ENCODE measurements at regions not wholly inside any gene's neighbourhood (a gene's known extent, or its start where the extent isn't known, plus 50 kb on each side); places are given as distances from the start of the nearest gene placed in this dataset.
"Not testable (repeated sequence)": the region's sequence is repeated elsewhere in the genome, so short reads cannot be mapped to it uniquely, and the experiment has no call there.

DNA sequence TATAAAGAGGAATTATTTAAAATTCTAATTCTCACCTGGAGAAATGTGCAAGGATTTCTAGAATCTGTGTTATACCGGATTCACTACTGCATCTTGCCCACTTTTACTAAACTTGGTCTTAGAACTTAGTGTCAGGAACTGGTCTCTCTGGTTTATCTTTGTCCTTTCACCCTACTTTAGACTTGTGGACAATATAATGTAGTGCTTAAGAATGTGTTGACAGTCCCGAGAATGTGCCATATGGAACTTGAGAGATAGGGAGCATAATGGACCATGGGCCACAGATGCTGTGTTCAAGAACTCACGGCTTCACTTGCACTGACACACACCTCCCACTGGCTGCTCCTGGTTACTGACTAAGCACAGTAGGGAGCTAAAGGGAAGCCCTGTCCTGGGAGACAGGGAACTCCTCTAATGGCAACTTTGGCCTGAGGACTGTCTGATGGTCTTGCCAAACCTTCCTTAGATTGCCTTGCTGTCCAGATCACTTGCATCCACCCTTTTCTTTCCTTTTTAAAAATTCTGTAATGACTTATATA is 476.0 kb upstream of the CHD1 start:
- H3K56ac ChIP-seq (ENCODE audit: insufficient read length, low read depth, low read length); H3K23me2 ChIP-seq (ENCODE audit: insufficient read length, low read depth, low read length, poor library complexity, severe bottlenecking); H2BK12ac ChIP-seq (ENCODE audit: insufficient read length, low read depth, low read length); H3K9me3 ChIP-seq (ENCODE audit: control insufficient read depth, low read depth, low read length); H4K20me1 ChIP-seq (ENCODE audit: control insufficient read depth, insufficient read depth, insufficient read length); H3K14ac ChIP-seq (ENCODE audit: insufficient read depth, low read length); DNase-seq; H2BK20ac ChIP-seq (ENCODE audit: low read depth, low read length, poor library complexity, severe bottlenecking); H2AK5ac ChIP-seq (ENCODE audit: insufficient read length, low read length); H3K4me3 Mint-ChIP-seq; H3K79me2 ChIP-seq (ENCODE audit: insufficient read depth, low read length); H3K27me3 Mint-ChIP-seq (ENCODE audit: low read depth); H2BK15ac ChIP-seq (ENCODE audit: low read depth, low read length); H3K23ac ChIP-seq (ENCODE audit: insufficient read length, low read depth, low read length); H3K4me1 ChIP-seq (ENCODE audit: insufficient read depth, low read length); H4K5ac ChIP-seq (ENCODE audit: insufficient read length, low read depth, low read length); H3K4me1 Mint-ChIP-seq; H3K9me3 Mint-ChIP-seq; H3K27me3 ChIP-seq (ENCODE audit: insufficient read depth, low read length); H3K9ac ChIP-seq (ENCODE audit: extremely low read depth, insufficient read length, low read length); H4K8ac ChIP-seq (replicated peaks; ENCODE audit: insufficient read length, low read depth, low read length); H3K27ac ChIP-seq (ENCODE audit: insufficient read length, low read depth, low read length); H3K4me2 ChIP-seq (ENCODE audit: insufficient read depth, insufficient read length, low read length); H4K91ac ChIP-seq (ENCODE audit: insufficient read length, low read depth, low read length); H2AFZ ChIP-seq (ENCODE audit: low read length); H2BK120ac ChIP-seq (ENCODE audit: low read depth, low read length, poor library complexity, severe bottlenecking); H3K4ac ChIP-seq (ENCODE audit: low read depth, low read length); H2BK5ac ChIP-seq (ENCODE audit: insufficient read length, low read length); H3K36me3 Mint-ChIP-seq (ENCODE audit: insufficient read depth in 1 of 3, low read depth in 3 of 3); H3K79me1 ChIP-seq (ENCODE audit: insufficient read depth, low read depth, low read length, poor library complexity, severe bottlenecking); H3K27ac Mint-ChIP-seq; H3K18ac ChIP-seq (ENCODE audit: insufficient read length, low read depth, low read length); H3T11ph ChIP-seq (ENCODE audit: low read length): not testable (repeated sequence)
- WGBS (ENCODE audit: extremely low coverage, insufficient read length, low lambda C conversion rate) = no CpG with 5 or more reads among the region's 3 CpGs

DNA sequence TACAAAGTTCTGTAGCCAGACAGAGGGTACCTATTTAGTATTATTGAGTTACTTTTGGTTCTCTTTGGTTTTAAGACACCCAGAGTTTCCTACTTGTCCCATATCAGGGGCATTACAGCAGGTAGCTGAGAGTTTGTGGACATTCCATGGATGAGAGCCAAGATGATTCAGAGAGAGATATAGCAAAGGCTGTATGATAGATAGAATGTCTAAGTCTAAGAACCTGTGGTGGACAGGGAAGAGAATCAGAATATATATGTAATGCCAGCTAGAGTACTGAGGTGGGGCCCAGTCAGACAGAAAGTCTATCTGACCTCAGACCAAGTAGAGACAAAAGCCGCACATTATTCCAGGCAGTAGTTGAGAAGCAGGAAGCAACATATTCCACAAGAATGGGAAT is 471.8 kb upstream of the CHD1 start:
- not testable (repeated sequence) for H4K5ac ChIP-seq (ENCODE audit: insufficient read length, low read depth, low read length); H3K9me3 ChIP-seq (ENCODE audit: control insufficient read depth, low read depth, low read length); H2BK120ac ChIP-seq (ENCODE audit: low read depth, low read length, poor library complexity, severe bottlenecking); H2BK12ac ChIP-seq (ENCODE audit: insufficient read length, low read depth, low read length); H3K79me1 ChIP-seq (ENCODE audit: insufficient read depth, low read depth, low read length, poor library complexity, severe bottlenecking); H3K4me2 ChIP-seq (ENCODE audit: insufficient read depth, insufficient read length, low read length); H3K4ac ChIP-seq (ENCODE audit: low read depth, low read length); H3K4me1 Mint-ChIP-seq; H2BK20ac ChIP-seq (ENCODE audit: low read depth, low read length, poor library complexity, severe bottlenecking); H3K56ac ChIP-seq (ENCODE audit: insufficient read length, low read depth, low read length); H3K36me3 Mint-ChIP-seq (ENCODE audit: insufficient read depth in 1 of 3, low read depth in 3 of 3); DNase-seq; H3K79me2 ChIP-seq (ENCODE audit: insufficient read depth, low read length); H3K27ac Mint-ChIP-seq; H4K91ac ChIP-seq (ENCODE audit: insufficient read length, low read depth, low read length); H3K18ac ChIP-seq (ENCODE audit: insufficient read length, low read depth, low read length); H3K27ac ChIP-seq (ENCODE audit: insufficient read length, low read depth, low read length); H3K14ac ChIP-seq (ENCODE audit: insufficient read depth, low read length); H4K8ac ChIP-seq (replicated peaks; ENCODE audit: insufficient read length, low read depth, low read length); H2BK5ac ChIP-seq (ENCODE audit: insufficient read length, low read length); H3K27me3 Mint-ChIP-seq (ENCODE audit: low read depth); H2BK15ac ChIP-seq (ENCODE audit: low read depth, low read length); H3K9ac ChIP-seq (ENCODE audit: extremely low read depth, insufficient read length, low read length); H2AK5ac ChIP-seq (ENCODE audit: insufficient read length, low read length); H3K27me3 ChIP-seq (ENCODE audit: insufficient read depth, low read length); H2AFZ ChIP-seq (ENCODE audit: low read length); H3K23me2 ChIP-seq (ENCODE audit: insufficient read length, low read depth, low read length, poor library complexity, severe bottlenecking); H3K4me3 Mint-ChIP-seq; H3T11ph ChIP-seq (ENCODE audit: low read length); H3K9me3 Mint-ChIP-seq; H3K23ac ChIP-seq (ENCODE audit: insufficient read length, low read depth, low read length); H3K4me1 ChIP-seq (ENCODE audit: insufficient read depth, low read length); H4K20me1 ChIP-seq (ENCODE audit: control insufficient read depth, insufficient read depth, insufficient read length)
- WGBS (ENCODE audit: extremely low coverage, insufficient read length, low lambda C conversion rate) = no CpG with 5 or more reads among the region's 1 CpG
